HG03060 (cell line): ENCODE measurements at regions not wholly inside any gene's neighbourhood (a gene's known extent, or its start where the extent isn't known, plus 50 kb on each side); places are given as distances from the start of the nearest gene placed in this dataset.

ENCODE experiments used
- ATAC-seq: cut with Tn5 transposase; IDR thresholded peaks from one replicate; pipeline ENCODE4 v1.9.1; 2021; ENCODE audit warnings: low read depth, moderate number of reproducible peaks; ENCODE audit not compliant: unreplicated experiment

- no peak for ATAC-seq
Observed at GRCh38 chr4:17081179-17081578, 182.7 kb upstream of the LDB2 start.

- ATAC-seq = no peak
Observed at GRCh38 chr4:17077105-17077504, 178.7 kb upstream of the LDB2 start.

- ATAC-seq = no peak
Observed at GRCh38 chr4:17072483-17072882, 174.0 kb upstream of the LDB2 start.

- no peak for ATAC-seq
Observed at GRCh38 chr4:17068891-17069290, 170.4 kb upstream of the LDB2 start.

GRCh38 chr4:17068392-17068791 is 169.9 kb upstream of the LDB2 start:
- no peak for ATAC-seq

GRCh38 chr4:17066972-17067371 is 168.5 kb upstream of the LDB2 start:
- no peak for ATAC-seq

- ATAC-seq = no peak
Observed at GRCh38 chr4:17066236-17066635, 167.8 kb upstream of the LDB2 start.

GRCh38 chr4:17065821-17066220 is 167.4 kb upstream of the LDB2 start:
- no peak for ATAC-seq

- no peak for ATAC-seq
Observed at GRCh38 chr4:17064959-17065358, 166.5 kb upstream of the LDB2 start.

GRCh38 chr4:17063888-17064287 is 165.4 kb upstream of the LDB2 start:
- ATAC-seq = no peak

GRCh38 chr4:17060230-17060629 is 161.8 kb upstream of the LDB2 start:
- ATAC-seq = no peak

GRCh38 chr4:17058916-17059741 is 160.7 kb upstream of the LDB2 start:
- no peak for ATAC-seq

GRCh38 chr4:17058536-17058915 is 160.1 kb upstream of the LDB2 start:
- ATAC-seq = no peak

GRCh38 chr4:17057035-17057434 is 158.6 kb upstream of the LDB2 start:
- no peak for ATAC-seq

- ATAC-seq = no peak
Observed at GRCh38 chr4:17055788-17056187, 157.3 kb upstream of the LDB2 start.

GRCh38 chr4:17045866-17046265 is 147.4 kb upstream of the LDB2 start:
- ATAC-seq = no peak

GRCh38 chr4:17038510-17039176 is 140.2 kb upstream of the LDB2 start:
- no peak for ATAC-seq

GRCh38 chr4:17033768-17034181 is 135.3 kb upstream of the LDB2 start:
- no peak for ATAC-seq

- no peak for ATAC-seq
Observed at GRCh38 chr4:17033025-17033767, 134.8 kb upstream of the LDB2 start.

- ATAC-seq = no peak
Observed at GRCh38 chr4:17030543-17030942, 132.1 kb upstream of the LDB2 start.

- ATAC-seq = no peak
Observed at GRCh38 chr4:17029964-17030363, 131.5 kb upstream of the LDB2 start.
